K562 (cell line): ENCODE measurements at regions not wholly inside any gene's neighbourhood (a gene's known extent, or its start where the extent isn't known, plus 50 kb on each side); places are given as distances from the start of the nearest gene placed in this dataset.

ENCODE experiments used
- ATAC-seq: fragments of 200-7000 bp; cut with Tn5 transposase; 3 replicates; pipeline ENCODE4 v1.9.1; 2020; ENCODE audit warnings: moderate library complexity
- BruUV-seq: library from RNA; stranded (reverse); fragments of 400-500 nt; replicated peaks from 2 replicates; lab custom pipeline; 2021; lab: Mats Ljungman, UMichigan
- CTCF ChIA-PET: fragments of 300-600 bp; formaldehyde crosslinking; extraction: SDS; loops from one replicate; lab custom pipeline; 2021; ENCODE audit warnings: low intra/inter-chr PET ratio; lab: Yijun Ruan, JAX
- POLR2A ChIA-PET: fragments of 300-600, 350-650 bp; sonication (Branson Sonifier 250); formaldehyde crosslinking; extraction: SDS; loops from one replicate; lab custom pipeline; 2021; ENCODE audit warnings: antibody characterized with exemption, inconsistent platforms; lab: Yijun Ruan, JAX
- DNase-seq, 4 experiments: peaks; one replicate each; pipeline versions ENCODE4 v3.0.0 to v3.0.0-alpha.2; 2011 to 2018; ENCODE audit warnings: low spot score in 3 of 4, mixed read lengths in 3 of 4; ENCODE audit errors: extremely low read depth in 1 of 4
- FAIRE-seq: peaks from 2 replicates; lab custom pipeline; 2011; peaks lifted over from hg19 to GRCh38; lab: Jason Lieb, UNC
- H2AFZ ChIP-seq: 2 replicates; pipeline ENCODE4 v1.6.0; 2011; ENCODE audit warnings: low read depth, low read length, control low read depth, inconsistent platforms
- H3K27ac ChIP-seq: fragments of 200-600 bp; 3 replicates; pipeline ENCODE4 v1.8.0; 2011; ENCODE audit warnings: low read depth, mild to moderate bottlenecking, control low read depth, inconsistent platforms, low read length, moderate library complexity, mixed read lengths; ENCODE audit errors: extremely low read depth
- H3K27me3 ChIP-seq, 2 experiments: fragments of 300-600 bp in 1 of 2; 2 replicates in 1 of 2; 3 replicates in 1 of 2; pipeline versions ENCODE4 v1.6.0 to v1.8.0; 2011; ENCODE audit warnings: inconsistent platforms in 2 of 2, low read length in 2 of 2, mild to moderate bottlenecking in 1 of 2, mixed read lengths in 1 of 2, moderate library complexity in 1 of 2; ENCODE audit not compliant: control insufficient read depth in 2 of 2, insufficient read depth in 2 of 2
- H3K36me3 ChIP-seq: fragments of 300-600 bp; 3 replicates; pipeline ENCODE4 v1.8.0; 2011; ENCODE audit warnings: mild to moderate bottlenecking, low read length, inconsistent platforms; ENCODE audit not compliant: control insufficient read depth, insufficient read depth
- H3K4me1 ChIP-seq, 2 experiments: fragments of 200-600 bp in 1 of 2; replicated peaks in 1 of 2; 2 replicates in 1 of 2; 3 replicates in 1 of 2; pipeline versions ENCODE4 v1.5.1 to v1.8.0; 2011; ENCODE audit warnings: inconsistent platforms in 2 of 2, low read length in 2 of 2, mild to moderate bottlenecking in 1 of 2, mixed read lengths in 1 of 2, moderate library complexity in 1 of 2; ENCODE audit not compliant: control insufficient read depth in 2 of 2, insufficient read depth in 2 of 2
- H3K4me2 ChIP-seq: 2 replicates; pipeline ENCODE4 v1.6.1; 2011; ENCODE audit warnings: low read length, control low read depth, inconsistent platforms, mixed read lengths; ENCODE audit not compliant: insufficient read depth
- H3K4me3 ChIP-seq: fragments of 200-600 bp; sonication (generic), shearing (Covaris generic); 2 replicates; pipeline ENCODE4 v1.5.1; 2016; ENCODE audit warnings: control low read depth, inconsistent platforms
- H3K79me2 ChIP-seq: fragments of 200-600 bp; 3 replicates; pipeline ENCODE4 v1.8.0; 2011; ENCODE audit warnings: low read length, inconsistent platforms; ENCODE audit not compliant: control insufficient read depth, insufficient read depth
- H3K9ac ChIP-seq, 2 experiments: 2 replicates each; pipeline versions ENCODE4 v1.6.0 to v1.6.1; 2011; ENCODE audit warnings: low read depth in 2 of 2, low read length in 2 of 2, control low read depth in 1 of 2, inconsistent platforms in 1 of 2, mild to moderate bottlenecking in 1 of 2, mixed read lengths in 1 of 2; ENCODE audit not compliant: insufficient read depth in 1 of 2
- H3K9me1 ChIP-seq: one replicate; pipeline ENCODE4 v1.6.0; 2011; ENCODE audit warnings: inconsistent platforms, mild to moderate bottlenecking, low read length, moderate library complexity; ENCODE audit not compliant: control insufficient read depth, insufficient read depth
- H3K9me3 ChIP-seq: replicated peaks from 2 replicates; pipeline ENCODE4 v1.5.1; 2011; ENCODE audit warnings: low read depth, low read length, inconsistent platforms; ENCODE audit not compliant: control insufficient read depth, insufficient read depth
- H4K20me1 ChIP-seq: replicated peaks from 2 replicates; pipeline ENCODE4 v1.6.1; 2011; ENCODE audit warnings: low read length, inconsistent platforms, mixed read lengths; ENCODE audit not compliant: control insufficient read depth, insufficient read depth
- CBX3 ChIP-seq, 2 experiments: IDR thresholded peaks; 1 replicate in 1 of 2; 2 replicates in 1 of 2; pipeline ENCODE4 v1.6.1; 2012; ENCODE audit warnings: inconsistent platforms in 2 of 2, low read length in 2 of 2, borderline replicate concordance in 1 of 2, control low read depth in 1 of 2
- CEBPB ChIP-seq: fragments of 450-650 bp; IDR thresholded peaks from 2 replicates; pipeline ENCODE4 v1.6.1; 2016; ENCODE audit warnings: missing genetic modification characterization, missing compliant biosample characterization
- DPF2 ChIP-seq: fragments of 450-650 bp; IDR thresholded peaks from 2 replicates; pipeline ENCODE4 v1.6.1; 2016
- FOS ChIP-seq: IDR thresholded peaks from 3 replicates; pipeline ENCODE4 v1.6.1; 2011; ENCODE audit not compliant: insufficient read length; ENCODE audit errors: extremely low read depth
- GATA2 ChIP-seq: sonication (generic); formaldehyde crosslinking; IDR thresholded peaks from 2 replicates; pipeline ENCODE4 v1.4.0; 2020; ENCODE audit warnings: mild to moderate bottlenecking, missing genetic modification reagents
- HINFP ChIP-seq: fragments of 450-650 bp; conservative IDR thresholded peaks from 2 replicates; pipeline ENCODE4 v1.6.1; 2016; ENCODE audit warnings: missing genetic modification characterization, low read depth, mild to moderate bottlenecking, control low read depth, missing compliant biosample characterization
- MYBL2 ChIP-seq, 2 experiments: fragments of 450-650 bp in 1 of 2; sonication (generic) in 1 of 2; formaldehyde crosslinking in 1 of 2; IDR thresholded peaks; 2 replicates each; pipeline versions ENCODE4 v1.6.1 to v1.8.1; 2017 to 2022; ENCODE audit warnings: borderline replicate concordance in 1 of 2, inconsistent platforms in 1 of 2, low read depth in 1 of 2, mild to moderate bottlenecking in 1 of 2, missing genetic modification reagents in 1 of 2, moderate library complexity in 1 of 2
- RBM22 ChIP-seq: fragments of 200-400 bp; formaldehyde crosslinking; IDR thresholded peaks from 2 replicates; pipeline ENCODE4 v1.6.1; 2018; ENCODE audit warnings: low read length, low read depth; ENCODE audit not compliant: poor library complexity, severe bottlenecking
- SMARCA5 ChIP-seq: fragments of 450-650 bp; IDR thresholded peaks from 2 replicates; pipeline ENCODE4 v1.6.1; 2016
- ZBTB11 ChIP-seq, 3 experiments: fragments of 200-800 bp in 1 of 3; fragments of 250-450 bp in 1 of 3; fragments of 450-650 bp in 1 of 3; sonication (Bioruptor Pico) in 1 of 3; sonication (Bioruptor generic) in 1 of 3; formaldehyde crosslinking in 1 of 3; IDR thresholded peaks; 2 replicates each; pipeline versions ENCODE4 v1.6.1 to v1.8.0; 2016 to 2022; ENCODE audit warnings: mild to moderate bottlenecking in 2 of 3, missing genetic modification characterization in 2 of 3, missing compliant biosample characterization in 1 of 3, moderate library complexity in 1 of 3
- ZBTB2 ChIP-seq: fragments of 450-650 bp; IDR thresholded peaks from 2 replicates; pipeline ENCODE4 v1.6.1; 2016; ENCODE audit warnings: antibody characterized with exemption
- ZNF586 ChIP-seq: fragments of 450-650 bp; formaldehyde crosslinking; conservative IDR thresholded peaks from 2 replicates; pipeline ENCODE4 v1.4.0; 2020; ENCODE audit warnings: mild to moderate bottlenecking, moderate library complexity
- ZNF79 ChIP-seq: fragments of 250-450 bp; sonication (Bioruptor Pico); IDR thresholded peaks from 2 replicates; pipeline ENCODE4 v1.4.0; 2020; ENCODE audit warnings: low read depth, mild to moderate bottlenecking, moderate library complexity
- ZSCAN29 ChIP-seq: fragments of 450-650 bp; IDR thresholded peaks from 2 replicates; pipeline ENCODE4 v1.6.1; 2017
- WGBS: fragments of 100-300 bp; shearing (Covaris generic); methylation state at CpG from one replicate; pipeline ENCODE4 v1.1.6; 2016; ENCODE audit warnings: low coverage, mixed read lengths; ENCODE audit not compliant: insufficient coverage; ENCODE audit errors: missing lambda C conversion rate; 5-methylcytosine and 5-hydroxymethylcytosine counted together
- in situ Hi-C: fragments of 300-500 bp; cut with MboI; formaldehyde crosslinking; loops from 4 replicates; pipeline ENCODE4 v1.15.0; 2018; ENCODE audit warnings: inconsistent platforms, mixed read lengths
- intact Hi-C: fragments of 100-400 bp; cut with micrococcal nuclease; formaldehyde crosslinking; loops from 2 replicates; pipeline ENCODE4 v1.14.2; 2022
- TF ChIP-seq, protein P1 (sequence below): fragments of 450-650 bp; IDR thresholded peaks from 2 replicates; pipeline ENCODE4 v1.6.1; 2016; ENCODE audit warnings: mild to moderate bottlenecking

DNA sequence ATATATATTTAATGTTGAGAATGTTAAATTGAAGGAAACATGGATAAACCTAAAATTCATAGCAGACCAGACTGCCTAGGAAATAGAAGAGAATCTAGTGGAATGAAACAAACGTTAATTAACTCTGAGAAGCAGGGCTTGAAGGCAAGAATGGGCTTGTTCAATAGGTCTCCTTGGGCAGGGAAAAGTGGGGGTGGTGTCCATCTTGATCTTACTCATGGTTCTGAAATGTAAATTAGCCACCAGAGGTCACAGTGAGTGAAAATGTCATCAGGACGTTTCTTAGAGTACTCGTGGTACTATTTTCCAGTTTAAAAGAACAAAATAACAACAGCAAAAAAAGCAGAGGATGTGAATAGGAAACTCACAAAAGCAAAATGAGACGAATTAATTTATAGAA lies 66.8 kb upstream of the BTBD3 start:
- no TSS peak for BruUV-seq
- no peaks in the 10 kb centered on the region for H3K27me3 ChIP-seq
- H3K9ac ChIP-seq, result no peak overlapping the region
- no peaks in the 10 kb centered on the region for H3K9me3 ChIP-seq
- H3K4me3 ChIP-seq, result no peak overlapping the region
- FAIRE-seq (no peak), ATAC-seq (no peak), DNase-seq (no peak)
- no peak overlapping the region for H2AFZ ChIP-seq
- H4K20me1 ChIP-seq, result no peaks in the 10 kb centered on the region
- no peaks in the 10 kb centered on the region for H3K4me1 ChIP-seq
- H3K79me2 ChIP-seq, result no peaks in the 10 kb centered on the region
- POLR2A ChIA-PET, result no interaction called here
- H3K4me2 ChIP-seq, result no peak overlapping the region
- CTCF ChIA-PET, result no interaction called here
- no peaks in the 10 kb centered on the region for H3K36me3 ChIP-seq
- H3K27ac ChIP-seq, result no peak overlapping the region
- no peaks in the 10 kb centered on the region for H3K9me1 ChIP-seq
- in situ Hi-C loops (no loop called here), intact Hi-C loops (no loop called here)
- 0% methylated on average over 4 of the region's 4 CpGs for WGBS
- no peak for TF ChIP-seq RBM22
- no peak for TF ChIP-seq FOS
- no peak for TF ChIP-seq CEBPB (tag)
- TF ChIP-seq, protein P1, sequence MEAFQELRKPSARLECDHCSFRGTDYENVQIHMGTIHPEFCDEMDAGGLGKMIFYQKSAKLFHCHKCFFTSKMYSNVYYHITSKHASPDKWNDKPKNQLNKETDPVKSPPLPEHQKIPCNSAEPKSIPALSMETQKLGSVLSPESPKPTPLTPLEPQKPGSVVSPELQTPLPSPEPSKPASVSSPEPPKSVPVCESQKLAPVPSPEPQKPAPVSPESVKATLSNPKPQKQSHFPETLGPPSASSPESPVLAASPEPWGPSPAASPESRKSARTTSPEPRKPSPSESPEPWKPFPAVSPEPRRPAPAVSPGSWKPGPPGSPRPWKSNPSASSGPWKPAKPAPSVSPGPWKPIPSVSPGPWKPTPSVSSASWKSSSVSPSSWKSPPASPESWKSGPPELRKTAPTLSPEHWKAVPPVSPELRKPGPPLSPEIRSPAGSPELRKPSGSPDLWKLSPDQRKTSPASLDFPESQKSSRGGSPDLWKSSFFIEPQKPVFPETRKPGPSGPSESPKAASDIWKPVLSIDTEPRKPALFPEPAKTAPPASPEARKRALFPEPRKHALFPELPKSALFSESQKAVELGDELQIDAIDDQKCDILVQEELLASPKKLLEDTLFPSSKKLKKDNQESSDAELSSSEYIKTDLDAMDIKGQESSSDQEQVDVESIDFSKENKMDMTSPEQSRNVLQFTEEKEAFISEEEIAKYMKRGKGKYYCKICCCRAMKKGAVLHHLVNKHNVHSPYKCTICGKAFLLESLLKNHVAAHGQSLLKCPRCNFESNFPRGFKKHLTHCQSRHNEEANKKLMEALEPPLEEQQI, result no peak
- TF ChIP-seq ZBTB11 (CRISPR knock-in tag; IDR thresholded peaks at IDR 0.05), result no peak
- TF ChIP-seq ZBTB2, result no peak
- no peak for TF ChIP-seq HINFP
- TF ChIP-seq CBX3 (IDR thresholded peaks at IDR 0.05; ENCODE audit: borderline replicate concordance in 1 of 2, low read length in 2 of 2), result no peak
- no peak for TF ChIP-seq ZNF79
- no peak for TF ChIP-seq SMARCA5
- TF ChIP-seq ZSCAN29, result no peak
- no peak for TF ChIP-seq MYBL2 (IDR thresholded peaks at IDR 0.05; ENCODE audit: low read depth)
- TF ChIP-seq MYBL2 (CRISPR knock-in tag; IDR thresholded peaks at IDR 0.05; ENCODE audit: borderline replicate concordance), result no peak
- TF ChIP-seq GATA2, result no peak
- no peak for TF ChIP-seq DPF2
- TF ChIP-seq ZNF586 (CRISPR knock-in tag), result no peak
